Lung (tissue), 11 donors: ENCODE measurements at regions not wholly inside any gene's neighbourhood (a gene's known extent, or its start where the extent isn't known, plus 50 kb on each side); places are given as distances from the start of the nearest gene placed in this dataset.

Experiments used
- ATAC-seq: fragments of 200-7000 bp; cut with Tn5 transposase; one replicate; pipeline ENCODE4 v1.9.1; 2020; ENCODE audit warnings: moderate number of reproducible peaks; ENCODE audit not compliant: insufficient read depth, low FRiP score
- DNase-seq, 3 donors: peaks; one replicate each; pipeline ENCODE4 v3.0.0-alpha.2; 2013 to 2017
- H3K27ac ChIP-seq, 2 donors: one replicate each; pipeline ENCODE4 v1.5.1; 2013; ENCODE audit warnings: mild to moderate bottlenecking in 2 of 2, moderate library complexity in 2 of 2, control low read depth in 1 of 2, inconsistent platforms in 1 of 2, low read depth in 1 of 2, low read length in 1 of 2
- H3K27me3 ChIP-seq, 3 donors: one replicate each; pipeline ENCODE4 v1.5.1; 2013; ENCODE audit warnings: low read length in 2 of 3; ENCODE audit not compliant: control insufficient read depth in 3 of 3, insufficient read depth in 3 of 3
- H3K36me3 ChIP-seq, 4 donors: one replicate each; pipeline ENCODE4 v1.5.1; 2013; ENCODE audit warnings: low read length in 4 of 4, mild to moderate bottlenecking in 1 of 4, moderate library complexity in 1 of 4; ENCODE audit not compliant: control insufficient read depth in 4 of 4, insufficient read depth in 4 of 4
- H3K4me1 ChIP-seq, 5 donors: one replicate each; pipeline ENCODE4 v1.5.1; 2013; ENCODE audit warnings: low read length in 5 of 5, mild to moderate bottlenecking in 2 of 5, moderate library complexity in 1 of 5; ENCODE audit not compliant: control insufficient read depth in 5 of 5, insufficient read depth in 5 of 5
- H3K4me3 ChIP-seq: one replicate; pipeline ENCODE4 v1.5.1; 2013; ENCODE audit warnings: mild to moderate bottlenecking, control low read depth, moderate library complexity
- H3K9ac ChIP-seq, 2 donors: one replicate each; pipeline ENCODE4 v1.5.1; 2013; ENCODE audit warnings: low read length in 2 of 2, control low read depth in 1 of 2; ENCODE audit not compliant: insufficient read depth in 1 of 2
- H3K9me3 ChIP-seq, 4 donors: one replicate each; pipeline ENCODE4 v1.5.1; 2013; ENCODE audit warnings: low read length in 3 of 4, mild to moderate bottlenecking in 1 of 4, moderate library complexity in 1 of 4; ENCODE audit not compliant: control insufficient read depth in 4 of 4, insufficient read depth in 3 of 4
- WGBS, 2 donors: extraction: QIAGEN DNeasy Blood & Tissue Kit; methylation state at CpG; one replicate each; pipeline ENCODE4 v1.1.7; 2013; 5-methylcytosine and 5-hydroxymethylcytosine counted together
- TF ChIP-seq, protein P1 (sequence below): IDR thresholded peaks from 2 replicates; pipeline ENCODE4 v1.5.1; 2012; ENCODE audit warnings: mild to moderate bottlenecking; ENCODE audit errors: control extremely low read depth, extremely low read depth
- donor health status: control.
- donor health status: control.
- donor health status: Bipolar disorder and iron deficiency.
- donor health status: healthy.
- donor health status: DM: yes; HTN: yes; CAD: no.

DNA sequence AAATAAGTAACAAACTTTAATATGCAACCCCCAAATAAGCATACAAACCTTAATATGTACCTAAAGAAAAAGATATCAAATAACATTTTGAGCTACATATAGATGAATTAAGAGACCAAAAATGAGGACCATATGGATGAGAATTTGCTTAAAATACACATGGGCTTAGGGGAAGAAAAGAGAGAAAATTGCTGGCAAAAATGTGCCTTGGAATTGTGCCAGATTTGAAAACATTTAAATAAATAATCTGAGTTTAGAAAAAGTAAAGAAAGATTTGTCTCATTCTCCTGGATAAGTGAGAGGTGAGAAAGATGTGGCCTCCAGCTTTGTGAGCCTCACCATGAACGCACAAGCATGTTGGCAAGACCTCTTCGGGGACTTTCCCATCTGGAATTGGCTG is 372.6 kb downstream of the SOX11 start:
- DNase-seq, result no peak
- Histone ChIP-seq H3K4me3 (no peak overlapping the region), H3K9me3 (no peaks in the 10 kb centered on the region), H3K4me1 (peaks cover 0 to 14% (median 4%) of the 10 kb centered on the region in 5 donors), H3K9ac (no peak overlapping the region), H3K27me3 (no peaks in the 10 kb centered on the region), H3K27ac (no peak overlapping the region), H3K36me3 (no peaks in the 10 kb centered on the region)
- TF ChIP-seq, protein P1, sequence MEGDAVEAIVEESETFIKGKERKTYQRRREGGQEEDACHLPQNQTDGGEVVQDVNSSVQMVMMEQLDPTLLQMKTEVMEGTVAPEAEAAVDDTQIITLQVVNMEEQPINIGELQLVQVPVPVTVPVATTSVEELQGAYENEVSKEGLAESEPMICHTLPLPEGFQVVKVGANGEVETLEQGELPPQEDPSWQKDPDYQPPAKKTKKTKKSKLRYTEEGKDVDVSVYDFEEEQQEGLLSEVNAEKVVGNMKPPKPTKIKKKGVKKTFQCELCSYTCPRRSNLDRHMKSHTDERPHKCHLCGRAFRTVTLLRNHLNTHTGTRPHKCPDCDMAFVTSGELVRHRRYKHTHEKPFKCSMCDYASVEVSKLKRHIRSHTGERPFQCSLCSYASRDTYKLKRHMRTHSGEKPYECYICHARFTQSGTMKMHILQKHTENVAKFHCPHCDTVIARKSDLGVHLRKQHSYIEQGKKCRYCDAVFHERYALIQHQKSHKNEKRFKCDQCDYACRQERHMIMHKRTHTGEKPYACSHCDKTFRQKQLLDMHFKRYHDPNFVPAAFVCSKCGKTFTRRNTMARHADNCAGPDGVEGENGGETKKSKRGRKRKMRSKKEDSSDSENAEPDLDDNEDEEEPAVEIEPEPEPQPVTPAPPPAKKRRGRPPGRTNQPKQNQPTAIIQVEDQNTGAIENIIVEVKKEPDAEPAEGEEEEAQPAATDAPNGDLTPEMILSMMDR, result no peak
- 84 to 89% methylated on average over 2 of the region's 2 CpGs for WGBS, 2 donors
- no peak for ATAC-seq

DNA sequence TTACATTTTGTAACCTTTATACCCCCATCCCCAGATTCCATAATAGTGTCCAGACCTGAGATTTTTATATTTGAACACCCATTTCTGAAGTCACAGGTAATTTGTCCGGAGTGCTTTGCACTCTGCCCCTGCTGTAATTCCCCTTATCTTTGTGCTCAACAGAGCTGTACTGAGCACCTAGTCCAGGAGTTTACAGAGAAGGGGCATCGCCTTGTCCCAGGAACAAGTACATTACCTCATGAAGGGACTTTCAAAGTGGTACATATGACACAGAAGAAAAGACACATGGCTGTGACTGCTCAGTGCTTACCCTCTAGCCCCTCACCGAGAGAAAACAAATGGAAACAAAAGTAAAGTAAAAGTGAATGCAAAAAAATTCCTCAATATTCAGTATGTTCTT is 373.5 kb downstream of the SOX11 start:
- no peak overlapping the region for H3K9ac ChIP-seq
- no peaks in the 10 kb centered on the region for H3K9me3 ChIP-seq
- 92 to 96% methylated on average over 3 of the region's 3 CpGs for WGBS, 2 donors
- no peaks in the 10 kb centered on the region for H3K36me3 ChIP-seq
- H3K27me3 ChIP-seq, result no peaks in the 10 kb centered on the region
- TF ChIP-seq, protein P1, result no peak
- H3K27ac ChIP-seq, result no peak overlapping the region
- no peak overlapping the region for H3K4me3 ChIP-seq
- DNase-seq, result no peak
- H3K4me1 ChIP-seq, result peaks cover 0 to 14% (median 4%) of the 10 kb centered on the region in 5 donors
- no peak for ATAC-seq

DNA sequence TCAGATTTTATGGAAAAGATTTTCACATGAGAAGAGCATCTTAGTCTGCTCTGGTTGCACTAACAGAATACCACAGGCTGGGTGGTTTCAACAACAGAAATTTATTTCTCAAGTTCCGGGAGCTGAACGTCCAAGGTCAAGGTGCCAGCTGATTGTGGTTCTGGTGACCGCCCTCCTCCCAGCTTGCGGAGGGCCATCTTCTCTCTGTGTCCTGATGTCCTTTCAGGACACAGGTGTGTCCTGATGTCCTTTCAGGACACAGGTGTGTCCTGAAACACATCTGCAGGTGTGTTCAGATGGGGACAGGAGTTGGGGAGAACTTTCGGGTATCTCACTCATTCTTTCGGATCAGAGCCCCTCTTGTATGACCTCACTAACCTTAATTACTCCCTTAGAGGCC is 374.9 kb downstream of the SOX11 start:
- Histone ChIP-seq H3K27me3 (no peaks in the 10 kb centered on the region), H3K9ac (no peak overlapping the region), H3K36me3 (no peaks in the 10 kb centered on the region), H3K27ac (no peak overlapping the region), H3K9me3 (no peaks in the 10 kb centered on the region), H3K4me1 (peaks cover 0 to 14% (median 4%) of the 10 kb centered on the region in 5 donors), H3K4me3 (no peak overlapping the region)
- DNase-seq (no peak), ATAC-seq (no peak)
- TF ChIP-seq, protein P1, result no peak
- 81 to 87% methylated on average over 6 of the region's 6 CpGs for WGBS, 2 donors

DNA sequence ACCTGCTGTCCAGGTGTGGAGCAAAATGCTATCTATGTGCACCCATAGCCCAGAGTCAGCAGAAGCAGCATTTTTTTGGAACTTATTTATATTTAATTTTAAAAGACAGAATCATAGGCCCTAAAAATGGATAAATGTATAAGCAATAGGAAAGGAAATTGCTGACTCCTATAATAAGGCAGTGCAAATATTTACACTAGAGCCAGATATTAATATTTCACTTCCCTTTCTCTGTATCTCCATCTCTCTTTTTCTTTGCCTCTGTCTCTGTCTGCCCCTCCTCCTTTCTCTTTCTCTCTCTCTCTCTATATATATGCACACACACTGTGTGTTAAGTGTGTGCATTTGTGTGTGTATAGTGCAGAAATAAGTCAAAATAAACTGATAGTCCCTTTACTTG is 375.6 kb downstream of the SOX11 start:
- H3K4me3 ChIP-seq, result no peak overlapping the region
- no peaks in the 10 kb centered on the region for H3K9me3 ChIP-seq
- TF ChIP-seq, protein P1, result no peak
- ATAC-seq (no peak), DNase-seq (no peak)
- H3K9ac ChIP-seq, result no peak overlapping the region
- H3K36me3 ChIP-seq, result no peaks in the 10 kb centered on the region
- H3K27ac ChIP-seq, result no peak overlapping the region
- no peaks in the 10 kb centered on the region for H3K27me3 ChIP-seq
- H3K4me1 ChIP-seq, result peaks cover 0 to 14% (median 4%) of the 10 kb centered on the region in 5 donors
